ENCODE measurements at regions not wholly inside any gene's neighbourhood (a gene's known extent, or its start where the extent isn't known, plus 50 kb on each side); places are given as distances from the start of the nearest gene placed in this dataset.

- no peak for DNase-seq
- Histone ChIP-seq H3K4me3 (no peak overlapping the region), H3K79me2 (ENCODE audit: insufficient read depth) (no peaks in the 10 kb centered on the region), H3K9me3 (ENCODE audit: low read depth) (no peaks in the 10 kb centered on the region), H4K20me1 (ENCODE audit: insufficient read depth) (no peaks in the 10 kb centered on the region), H3K9me2 (ENCODE audit: insufficient read depth) (no peaks in the 10 kb centered on the region), H3K27me3 (replicated peaks; ENCODE audit: insufficient read depth) (no peaks in the 10 kb centered on the region), H3K4me2 (ENCODE audit: unreplicated experiment) (no peak overlapping the region), H3K36me3 (ENCODE audit: low read depth) (no peaks in the 10 kb centered on the region), H3F3A (ENCODE audit: insufficient read depth) (no peaks in the 10 kb centered on the region), H3K9ac (no peak overlapping the region), H3K4me1 (ENCODE audit: insufficient read depth) (no peaks in the 10 kb centered on the region), H2AFZ (no peak overlapping the region), H3K27ac (no peak overlapping the region)
- 41 to 62% methylated on average over 2 of the region's 2 CpGs for WGBS, 2 experiments (ENCODE audit: low coverage in 1 of 2, low lambda C conversion rate in 2 of 2, missing lambda C conversion rate in 2 of 2)
- in situ Hi-C loops (cut with MboI) = no loop called here
- TF ChIP-seq EZH2phosphoT487 (IDR thresholded peaks at IDR 0.05; ENCODE audit: insufficient read depth, low read depth) = no peak
- TF ChIP-seq EZH2 (IDR thresholded peaks at IDR 0.05; ENCODE audit: insufficient read depth, poor library complexity, severe bottlenecking) = no peak
These were observed 315.5 kb upstream of the CAMK1G start for GRCh38 chr1:209267968-209268367.

GRCh38 chr1:209268479-209268878 lies 315.0 kb upstream of the CAMK1G start:
- Histone ChIP-seq H3K4me1 (ENCODE audit: insufficient read depth) (no peaks in the 10 kb centered on the region), H3K27me3 (replicated peaks; ENCODE audit: insufficient read depth) (no peaks in the 10 kb centered on the region), H3K9me2 (ENCODE audit: insufficient read depth) (no peaks in the 10 kb centered on the region), H3K36me3 (ENCODE audit: low read depth) (no peaks in the 10 kb centered on the region), H3K4me2 (ENCODE audit: unreplicated experiment) (no peak overlapping the region), H3F3A (ENCODE audit: insufficient read depth) (no peaks in the 10 kb centered on the region), H3K9ac (no peak overlapping the region), H3K4me3 (no peak overlapping the region), H2AFZ (no peak overlapping the region), H3K27ac (no peak overlapping the region), H4K20me1 (ENCODE audit: insufficient read depth) (no peaks in the 10 kb centered on the region), H3K79me2 (ENCODE audit: insufficient read depth) (no peaks in the 10 kb centered on the region), H3K9me3 (ENCODE audit: low read depth) (no peaks in the 10 kb centered on the region)
- in situ Hi-C loops (cut with MboI) = no loop called here
- TF ChIP-seq EZH2phosphoT487 (IDR thresholded peaks at IDR 0.05; ENCODE audit: insufficient read depth, low read depth) = no peak
- TF ChIP-seq EZH2 (IDR thresholded peaks at IDR 0.05; ENCODE audit: insufficient read depth, poor library complexity, severe bottlenecking) = no peak
- DNase-seq = no peak
- 4 to 6% methylated on average over 1 of the region's 1 CpG for WGBS, 2 experiments (ENCODE audit: low coverage in 1 of 2, low lambda C conversion rate in 2 of 2, missing lambda C conversion rate in 2 of 2)

- no peaks in the 10 kb centered on the region for H3K9me2 ChIP-seq (ENCODE audit: insufficient read depth)
- TF ChIP-seq EZH2 (IDR thresholded peaks at IDR 0.05; ENCODE audit: insufficient read depth, poor library complexity, severe bottlenecking) (no peak), EZH2phosphoT487 (IDR thresholded peaks at IDR 0.05; ENCODE audit: insufficient read depth, low read depth) (no peak)
These were observed 307.2 kb upstream of the CAMK1G start for GRCh38 chr1:209276321-209276720.

GRCh38 chr1:209277662-209278061 lies 305.9 kb upstream of the CAMK1G start:
- Histone ChIP-seq H3F3A (ENCODE audit: insufficient read depth) (no peaks in the 10 kb centered on the region), H2AFZ (no peak overlapping the region), H3K9me2 (ENCODE audit: insufficient read depth) (no peaks in the 10 kb centered on the region), H3K9ac (no peak overlapping the region), H3K27me3 (replicated peaks; ENCODE audit: insufficient read depth) (no peaks in the 10 kb centered on the region), H3K27ac (no peak overlapping the region), H3K4me3 (no peak overlapping the region), H3K9me3 (ENCODE audit: low read depth) (no peaks in the 10 kb centered on the region), H3K4me1 (ENCODE audit: insufficient read depth) (no peaks in the 10 kb centered on the region), H3K36me3 (ENCODE audit: low read depth) (no peaks in the 10 kb centered on the region), H3K4me2 (ENCODE audit: unreplicated experiment) (no peak overlapping the region), H4K20me1 (ENCODE audit: insufficient read depth) (no peaks in the 10 kb centered on the region), H3K79me2 (ENCODE audit: insufficient read depth) (no peaks in the 10 kb centered on the region)
- DNase-seq = no peak
- in situ Hi-C loops (cut with MboI) = no loop called here
- WGBS, 2 experiments (ENCODE audit: low coverage in 1 of 2, low lambda C conversion rate in 2 of 2, missing lambda C conversion rate in 2 of 2) = 36 to 38% methylated on average over 1 of the region's 1 CpG
- TF ChIP-seq EZH2phosphoT487 (IDR thresholded peaks at IDR 0.05; ENCODE audit: insufficient read depth, low read depth) = no peak
- TF ChIP-seq EZH2 (IDR thresholded peaks at IDR 0.05; ENCODE audit: insufficient read depth, poor library complexity, severe bottlenecking) = no peak

More at GRCh38 chr1:209276321-209276720, 307.2 kb upstream of the CAMK1G start:
- H3K27ac ChIP-seq = no peak overlapping the region
- H3K79me2 ChIP-seq (ENCODE audit: insufficient read depth) = no peaks in the 10 kb centered on the region
- H3K4me3 ChIP-seq = no peak overlapping the region
- no peaks in the 10 kb centered on the region for H3K4me1 ChIP-seq (ENCODE audit: insufficient read depth)
- no peak overlapping the region for H3K4me2 ChIP-seq (ENCODE audit: unreplicated experiment)
- 56 to 59% methylated on average over 3 of the region's 3 CpGs for WGBS, 2 experiments (ENCODE audit: low coverage in 1 of 2, low lambda C conversion rate in 2 of 2, missing lambda C conversion rate in 2 of 2)
- H3K9ac ChIP-seq = no peak overlapping the region
- no peak for DNase-seq
- no peaks in the 10 kb centered on the region for H4K20me1 ChIP-seq (ENCODE audit: insufficient read depth)
- no peaks in the 10 kb centered on the region for H3K27me3 ChIP-seq (replicated peaks; ENCODE audit: insufficient read depth)
- no peaks in the 10 kb centered on the region for H3K36me3 ChIP-seq (ENCODE audit: low read depth)
- H3F3A ChIP-seq (ENCODE audit: insufficient read depth) = no peaks in the 10 kb centered on the region
- H2AFZ ChIP-seq = no peak overlapping the region
- no peaks in the 10 kb centered on the region for H3K9me3 ChIP-seq (ENCODE audit: low read depth)
- in situ Hi-C loops (cut with MboI) = no loop called here

- Histone ChIP-seq H3K4me1 (ENCODE audit: insufficient read depth) (no peaks in the 10 kb centered on the region), H4K20me1 (ENCODE audit: insufficient read depth) (no peaks in the 10 kb centered on the region), H3K9ac (no peak overlapping the region), H3K27ac (no peak overlapping the region), H3K27me3 (replicated peaks; ENCODE audit: insufficient read depth) (peaks cover 14% of the 10 kb centered on the region; the same call in 1 of the 2 replicates), H3K36me3 (ENCODE audit: low read depth) (no peaks in the 10 kb centered on the region), H2AFZ (no peak overlapping the region), H3F3A (ENCODE audit: insufficient read depth) (no peaks in the 10 kb centered on the region), H3K4me2 (ENCODE audit: unreplicated experiment) (no peak overlapping the region), H3K4me3 (no peak overlapping the region), H3K9me2 (ENCODE audit: insufficient read depth) (no peaks in the 10 kb centered on the region), H3K79me2 (ENCODE audit: insufficient read depth) (no peaks in the 10 kb centered on the region), H3K9me3 (ENCODE audit: low read depth) (no peaks in the 10 kb centered on the region)
- no peak for DNase-seq
- TF ChIP-seq EZH2 (IDR thresholded peaks at IDR 0.05; ENCODE audit: insufficient read depth, poor library complexity, severe bottlenecking) (no peak), EZH2phosphoT487 (IDR thresholded peaks at IDR 0.05; ENCODE audit: insufficient read depth, low read depth) (no peak)
- WGBS, 2 experiments (ENCODE audit: low coverage in 1 of 2, low lambda C conversion rate in 2 of 2, missing lambda C conversion rate in 2 of 2) = 0 to 10% methylated on average over 1 of the region's 1 CpG
- in situ Hi-C loops (cut with MboI) = no loop called here
These were observed 291.8 kb upstream of the CAMK1G start for GRCh38 chr1:209291715-209292114.
